ENCODE measurements at regions not wholly inside any gene's neighbourhood (a gene's known extent, or its start where the extent isn't known, plus 50 kb on each side); places are given as distances from the start of the nearest gene placed in this dataset.
"Not testable (repeated sequence)": the region's sequence is repeated elsewhere in the genome, so short reads cannot be mapped to it uniquely, and the experiment has no call there.

DNA sequence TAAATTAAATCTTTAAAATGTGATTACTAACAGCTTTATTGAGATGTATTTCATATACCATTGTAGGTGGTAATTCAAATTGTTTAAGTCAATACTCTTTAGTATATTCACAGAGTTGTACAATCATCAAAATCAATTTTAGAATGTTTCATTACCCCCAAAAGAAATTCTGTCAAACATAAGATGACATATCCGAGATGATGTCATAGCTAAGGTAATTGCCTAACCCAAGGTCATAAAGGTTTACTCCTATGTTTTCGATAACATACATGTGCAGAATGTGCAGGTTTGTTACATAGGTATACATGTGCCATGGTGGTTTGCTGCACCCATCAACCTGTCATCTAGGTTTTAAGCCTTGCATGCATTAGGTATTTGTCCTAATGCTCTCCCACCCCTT is 1392.0 kb upstream of the GOT2 start:
- H3K4me3 Mint-ChIP-seq; H3K36me3 Mint-ChIP-seq (ENCODE audit: low read depth); H3K27ac Mint-ChIP-seq; H3K9me3 Mint-ChIP-seq; H3K27me3 Mint-ChIP-seq; H3K4me1 Mint-ChIP-seq; intact Hi-C loops (cut with micrococcal nuclease); DNase-seq: not testable (repeated sequence)

DNA sequence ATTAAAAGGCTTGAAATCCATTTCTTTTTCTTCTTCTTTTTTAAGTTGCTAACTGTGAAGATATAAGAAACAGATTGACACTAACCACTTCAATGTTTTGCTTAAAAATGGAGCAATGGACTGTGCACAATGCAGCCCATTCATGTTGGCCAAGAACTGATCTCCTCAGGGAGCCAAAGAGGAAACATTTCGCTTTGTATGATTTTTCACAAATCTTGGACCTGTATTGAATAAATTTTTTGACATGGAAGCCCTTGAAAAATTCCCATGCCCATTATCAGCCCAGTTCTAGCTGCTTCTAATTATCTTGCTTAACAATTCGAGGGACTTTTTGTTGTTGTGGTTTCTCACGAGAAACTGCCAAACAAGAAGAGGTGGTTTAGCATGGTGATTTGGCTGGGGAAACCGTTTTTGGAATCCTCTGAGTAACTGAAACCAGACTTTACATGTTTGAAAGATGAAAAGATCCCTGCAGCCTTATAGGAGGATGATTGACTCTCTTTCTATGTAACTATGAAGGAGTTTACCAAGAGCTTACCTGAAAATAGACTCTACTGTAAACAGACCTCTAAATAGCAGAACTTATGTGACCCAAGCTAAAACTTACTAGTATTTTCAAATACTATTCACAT is 1389.4 kb upstream of the GOT2 start:
- no peak for DNase-seq
- Mint-ChIP-seq H3K9me3 (peaks cover 3% of the 10 kb centered on the region), H3K27ac (no peak overlapping the region), H3K4me3 (no peak overlapping the region), H3K36me3 (ENCODE audit: low read depth) (no peaks in the 10 kb centered on the region), H3K4me1 (no peaks in the 10 kb centered on the region), H3K27me3 (no peaks in the 10 kb centered on the region)
- intact Hi-C loops (cut with micrococcal nuclease): no loop called here

DNA sequence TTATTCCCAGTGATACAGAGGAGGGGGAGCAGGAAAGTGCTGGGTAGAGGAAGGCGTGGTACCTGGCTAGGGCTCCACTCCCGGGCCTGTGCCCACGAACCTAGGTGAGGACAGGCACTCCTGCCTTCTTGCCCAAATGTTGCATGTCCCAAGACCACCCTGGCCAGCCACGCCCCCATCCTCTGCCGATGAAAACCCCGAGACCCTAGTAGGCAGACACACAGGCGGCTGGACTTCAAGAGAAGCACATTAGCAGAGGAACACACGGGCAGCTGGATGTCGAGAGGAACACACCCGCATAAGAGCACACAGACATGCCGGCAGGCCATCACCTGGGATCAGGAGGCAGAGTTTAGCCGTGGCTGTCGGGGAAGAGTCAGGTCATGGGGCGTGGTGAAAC is 1386.5 kb upstream of the GOT2 start:
- H3K27me3 Mint-ChIP-seq: no peaks in the 10 kb centered on the region
- DNase-seq: no peak
- H3K27ac Mint-ChIP-seq: no peak overlapping the region
- H3K9me3 Mint-ChIP-seq: peaks cover 3% of the 10 kb centered on the region
- intact Hi-C loops (cut with micrococcal nuclease): no loop called here
- no peaks in the 10 kb centered on the region for H3K4me1 Mint-ChIP-seq
- H3K36me3 Mint-ChIP-seq (ENCODE audit: low read depth): no peaks in the 10 kb centered on the region
- H3K4me3 Mint-ChIP-seq: no peak overlapping the region

GRCh38 chr16:60110531-60110930 is 1376.4 kb upstream of the GOT2 start:
- intact Hi-C loops (cut with micrococcal nuclease): no loop called here
- DNase-seq: no peak
- H3K4me1 Mint-ChIP-seq: no peaks in the 10 kb centered on the region
- H3K27me3 Mint-ChIP-seq: no peaks in the 10 kb centered on the region
- H3K27ac Mint-ChIP-seq: no peak overlapping the region
- no peaks in the 10 kb centered on the region for H3K36me3 Mint-ChIP-seq (ENCODE audit: low read depth)
- peaks cover 10% of the 10 kb centered on the region for H3K9me3 Mint-ChIP-seq
- no peak overlapping the region for H3K4me3 Mint-ChIP-seq

DNA sequence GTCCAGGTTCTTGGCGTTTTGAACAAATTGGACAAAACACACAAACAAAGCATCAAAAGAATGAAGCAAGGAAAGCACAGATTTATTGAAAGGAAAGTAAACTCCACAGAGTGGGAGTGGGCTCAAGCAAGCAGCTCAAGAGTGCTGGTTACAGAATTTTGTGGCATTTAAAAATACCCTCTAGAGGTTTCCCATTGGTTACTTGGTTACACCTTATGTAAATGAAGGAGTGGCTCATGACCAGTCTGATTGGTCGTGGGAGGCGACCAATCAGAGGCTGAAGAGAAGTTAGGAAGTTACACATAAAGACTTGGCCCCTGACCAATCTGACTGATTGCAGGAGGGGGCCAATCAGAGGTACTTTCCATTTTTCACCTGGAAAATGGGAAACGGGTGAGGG is 1373.8 kb upstream of the GOT2 start:
- no peak overlapping the region for H3K27ac Mint-ChIP-seq
- intact Hi-C loops (cut with micrococcal nuclease): no loop called here
- no peaks in the 10 kb centered on the region for H3K4me1 Mint-ChIP-seq
- H3K27me3 Mint-ChIP-seq: no peaks in the 10 kb centered on the region
- DNase-seq: no peak
- peaks cover 10% of the 10 kb centered on the region for H3K9me3 Mint-ChIP-seq
- H3K36me3 Mint-ChIP-seq (ENCODE audit: low read depth): no peaks in the 10 kb centered on the region
- H3K4me3 Mint-ChIP-seq: no peak overlapping the region

GRCh38 chr16:60107437-60107836 is 1373.3 kb upstream of the GOT2 start:
- Mint-ChIP-seq H3K4me1 (no peaks in the 10 kb centered on the region), H3K9me3 (peaks cover 10% of the 10 kb centered on the region), H3K27me3 (no peaks in the 10 kb centered on the region), H3K27ac (no peak overlapping the region), H3K4me3 (no peak overlapping the region), H3K36me3 (ENCODE audit: low read depth) (no peaks in the 10 kb centered on the region)
- intact Hi-C loops (cut with micrococcal nuclease): no loop called here
- DNase-seq: no peak

- Mint-ChIP-seq H3K27me3 (no peaks in the 10 kb centered on the region), H3K4me1 (no peaks in the 10 kb centered on the region), H3K36me3 (ENCODE audit: low read depth) (no peaks in the 10 kb centered on the region), H3K4me3 (no peak overlapping the region), H3K27ac (no peak overlapping the region), H3K9me3 (no peaks in the 10 kb centered on the region)
- intact Hi-C loops (cut with micrococcal nuclease): no loop called here
- DNase-seq: no peak
Observed at GRCh38 chr16:60100371-60100770, 1366.3 kb upstream of the GOT2 start.

GRCh38 chr16:60091529-60091928 is 1357.4 kb upstream of the GOT2 start:
- no peak overlapping the region for H3K4me3 Mint-ChIP-seq
- H3K27me3 Mint-ChIP-seq: no peaks in the 10 kb centered on the region
- no peaks in the 10 kb centered on the region for H3K36me3 Mint-ChIP-seq (ENCODE audit: low read depth)
- H3K9me3 Mint-ChIP-seq: no peaks in the 10 kb centered on the region
- DNase-seq: no peak
- intact Hi-C loops (cut with micrococcal nuclease): no loop called here
- no peaks in the 10 kb centered on the region for H3K4me1 Mint-ChIP-seq
- H3K27ac Mint-ChIP-seq: no peak overlapping the region

DNA sequence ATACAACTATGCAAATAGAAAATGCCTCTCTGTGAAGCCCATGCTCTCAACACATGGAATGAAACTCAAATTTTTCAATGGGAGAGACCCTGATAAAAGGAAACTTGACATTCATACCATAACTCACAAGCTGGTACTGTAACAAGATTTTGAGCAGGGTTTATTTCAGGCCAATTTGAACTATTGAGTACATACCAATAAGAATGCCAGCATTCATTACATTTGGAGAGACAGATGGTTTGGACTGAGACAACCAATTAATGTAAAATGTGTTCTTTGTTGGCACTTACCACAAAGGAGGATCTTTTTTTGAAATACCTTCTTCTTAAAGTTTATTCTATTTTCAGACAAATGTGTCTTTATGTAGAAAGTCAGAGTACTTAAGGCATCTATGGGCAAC is 1357.0 kb upstream of the GOT2 start:
- no peak for DNase-seq
- intact Hi-C loops (cut with micrococcal nuclease): no loop called here
- Mint-ChIP-seq H3K9me3 (no peaks in the 10 kb centered on the region), H3K4me3 (no peak overlapping the region), H3K27ac (no peak overlapping the region), H3K27me3 (no peaks in the 10 kb centered on the region), H3K4me1 (no peaks in the 10 kb centered on the region), H3K36me3 (ENCODE audit: low read depth) (no peaks in the 10 kb centered on the region)

DNA sequence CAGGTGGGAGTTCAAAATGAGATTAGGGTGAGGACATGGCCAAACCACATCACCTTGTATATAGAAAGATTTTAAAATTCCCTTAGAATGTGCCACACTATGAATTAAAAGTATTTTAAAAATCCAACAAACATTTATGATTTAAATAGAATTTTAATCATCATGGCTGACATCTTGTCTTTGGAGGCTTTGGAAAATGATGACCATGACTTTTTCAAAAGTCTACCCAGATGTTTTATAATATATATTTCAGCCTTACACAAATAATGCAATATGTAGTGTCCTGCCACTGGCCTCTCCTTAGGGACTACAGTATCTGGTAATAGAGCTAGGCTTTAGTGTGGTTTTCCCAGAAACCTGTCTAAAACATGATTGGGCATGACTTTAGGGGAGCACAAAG is 1353.4 kb upstream of the GOT2 start:
- Mint-ChIP-seq H3K4me1 (no peaks in the 10 kb centered on the region), H3K9me3 (no peaks in the 10 kb centered on the region), H3K27me3 (no peaks in the 10 kb centered on the region), H3K36me3 (ENCODE audit: low read depth) (no peaks in the 10 kb centered on the region), H3K27ac (no peak overlapping the region), H3K4me3 (no peak overlapping the region)
- intact Hi-C loops (cut with micrococcal nuclease): no loop called here
- no peak for DNase-seq

DNA sequence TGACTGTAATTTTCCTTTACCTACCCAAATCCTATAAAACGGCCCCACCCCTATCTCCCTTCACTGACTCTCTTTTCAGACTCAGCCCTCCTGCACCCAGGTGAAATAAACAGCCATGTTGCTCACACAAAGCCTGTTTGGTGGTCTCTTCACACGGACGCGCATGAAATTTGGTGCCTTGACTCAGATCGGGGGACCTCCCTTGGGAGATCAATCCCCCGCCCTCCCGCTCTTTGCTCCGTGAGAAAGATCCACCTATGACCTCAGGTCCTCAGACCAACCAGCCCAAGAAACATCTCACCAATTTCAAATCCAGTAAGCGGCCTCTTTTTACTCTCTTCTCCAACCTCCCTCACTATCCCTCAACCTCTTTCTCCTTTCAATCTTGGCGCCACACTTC is 1344.7 kb upstream of the GOT2 start:
- H3K4me3 Mint-ChIP-seq; H3K9me3 Mint-ChIP-seq; H3K36me3 Mint-ChIP-seq (ENCODE audit: low read depth); H3K4me1 Mint-ChIP-seq; H3K27ac Mint-ChIP-seq; intact Hi-C loops (cut with micrococcal nuclease); DNase-seq; H3K27me3 Mint-ChIP-seq: not testable (repeated sequence)

DNA sequence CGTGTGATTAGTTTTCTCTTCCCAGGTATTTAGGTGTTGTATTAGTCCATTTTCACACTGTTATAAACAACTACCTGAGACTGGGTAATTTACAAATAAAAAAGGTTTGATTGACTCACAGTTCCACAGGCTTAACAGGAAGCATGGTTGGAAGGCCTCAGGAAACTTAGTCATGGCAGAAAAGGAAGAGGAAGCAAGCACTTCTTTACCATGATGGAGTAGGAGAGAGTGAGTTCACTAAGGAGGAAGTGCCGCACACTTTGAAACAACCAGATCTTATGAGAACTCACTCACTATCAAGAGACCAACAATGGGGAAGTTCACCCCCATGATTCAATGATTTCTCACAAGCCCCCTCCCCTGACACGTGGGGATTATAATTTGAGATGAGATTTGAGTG is 1343.7 kb upstream of the GOT2 start:
- no peak overlapping the region for H3K4me3 Mint-ChIP-seq
- peaks cover 7% of the 10 kb centered on the region for H3K9me3 Mint-ChIP-seq
- intact Hi-C loops (cut with micrococcal nuclease): no loop called here
- H3K27ac Mint-ChIP-seq: no peak overlapping the region
- H3K27me3 Mint-ChIP-seq: no peaks in the 10 kb centered on the region
- no peaks in the 10 kb centered on the region for H3K36me3 Mint-ChIP-seq (ENCODE audit: low read depth)
- no peaks in the 10 kb centered on the region for H3K4me1 Mint-ChIP-seq
- no peak for DNase-seq

DNA sequence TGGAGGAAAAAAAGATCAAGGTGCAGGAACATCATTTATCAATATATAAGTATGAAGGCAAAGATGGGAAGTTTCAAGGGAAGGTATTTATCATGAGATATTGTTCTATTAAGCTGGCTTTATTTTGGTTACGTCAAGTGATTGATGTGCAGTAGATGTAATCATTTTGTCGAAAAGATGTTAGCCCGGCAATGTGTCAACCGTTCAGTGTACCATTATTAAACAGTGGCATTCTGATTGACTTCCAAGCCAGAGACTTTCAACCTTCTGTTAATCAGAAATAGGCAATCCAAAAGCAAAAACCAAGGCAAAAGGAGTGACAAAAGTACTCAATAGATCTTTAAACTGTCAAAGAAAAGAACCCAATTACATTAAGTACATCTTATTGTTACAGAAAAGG is 1340.3 kb upstream of the GOT2 start:
- intact Hi-C loops (cut with micrococcal nuclease): no loop called here
- Mint-ChIP-seq H3K36me3 (ENCODE audit: low read depth) (no peaks in the 10 kb centered on the region), H3K27ac (no peak overlapping the region), H3K4me1 (no peaks in the 10 kb centered on the region), H3K4me3 (no peak overlapping the region), H3K27me3 (no peaks in the 10 kb centered on the region), H3K9me3 (peaks cover 3% of the 10 kb centered on the region)
- DNase-seq: no peak

GRCh38 chr16:60073376-60073775 is 1339.3 kb upstream of the GOT2 start:
- Mint-ChIP-seq H3K4me3 (no peak overlapping the region), H3K27me3 (no peaks in the 10 kb centered on the region), H3K27ac (no peak overlapping the region), H3K4me1 (no peaks in the 10 kb centered on the region), H3K36me3 (ENCODE audit: low read depth) (no peaks in the 10 kb centered on the region), H3K9me3 (no peaks in the 10 kb centered on the region)
- intact Hi-C loops (cut with micrococcal nuclease): no loop called here
- no peak for DNase-seq

DNA sequence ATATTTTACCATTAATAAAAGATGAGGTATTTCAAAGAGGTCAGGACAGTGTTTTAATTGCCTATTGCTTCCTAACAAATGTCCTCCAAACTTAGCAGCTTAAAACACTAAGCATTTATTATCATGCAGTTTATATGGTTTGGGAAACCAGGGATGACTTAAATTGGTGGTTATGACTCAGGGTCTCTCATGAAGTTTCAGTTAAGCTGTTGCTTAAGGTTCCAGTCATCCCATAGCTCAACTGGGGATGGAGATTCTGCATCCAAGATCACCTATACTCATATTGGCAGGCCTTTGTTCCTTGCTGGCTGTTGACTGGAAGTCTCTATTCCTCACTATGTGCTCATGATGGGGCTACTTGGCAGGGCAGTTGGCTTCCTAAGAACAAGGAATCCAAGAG is 1329.9 kb upstream of the GOT2 start:
- no peak for DNase-seq
- H3K36me3 Mint-ChIP-seq (ENCODE audit: low read depth): no peaks in the 10 kb centered on the region
- H3K4me3 Mint-ChIP-seq: no peak overlapping the region
- no peaks in the 10 kb centered on the region for H3K4me1 Mint-ChIP-seq
- intact Hi-C loops (cut with micrococcal nuclease): no loop called here
- no peak overlapping the region for H3K27ac Mint-ChIP-seq
- no peaks in the 10 kb centered on the region for H3K27me3 Mint-ChIP-seq
- H3K9me3 Mint-ChIP-seq: no peaks in the 10 kb centered on the region
